Suprapubic skin (tissue), 3 donors: ENCODE measurements at regions not wholly inside any gene's neighbourhood (a gene's known extent, or its start where the extent isn't known, plus 50 kb on each side); places are given as distances from the start of the nearest gene placed in this dataset.
"Not testable (repeated sequence)": the region's sequence is repeated elsewhere in the genome, so short reads cannot be mapped to it uniquely, and the experiment has no call there.

Experiments used
- CTCF ChIP-seq, 2 donors: fragments of 200-600 bp in 1 of 2; fragments of 450-650 bp in 1 of 2; sonication (generic) in 1 of 2; IDR thresholded peaks; one replicate each; pipeline ENCODE4 v1.5.1; 2016 to 2019; ENCODE audit warnings: antibody characterized with exemption in 2 of 2, mild to moderate bottlenecking in 1 of 2, moderate library complexity in 1 of 2
- EP300 ChIP-seq: sonication (generic); formaldehyde crosslinking; IDR thresholded peaks from one replicate; pipeline ENCODE4 v1.6.1; 2017; ENCODE audit warnings: antibody characterized with exemption

GRCh38 chr1:146522345-146522744 is 293.5 kb upstream of the NOTCH2NLA start:
- TF ChIP-seq CTCF (IDR thresholded peaks at IDR 0.05); EP300: not testable (repeated sequence)
